Body of pancreas (tissue), 4 donors: ENCODE measurements at regions not wholly inside any gene's neighbourhood (a gene's known extent, or its start where the extent isn't known, plus 50 kb on each side); places are given as distances from the start of the nearest gene placed in this dataset.

Experiments used
- ATAC-seq: fragments of 150-250 bp; one replicate; pipeline ENCODE4 v1.9.1; 2016
- DNase-seq, 4 donors: peaks; one replicate each; pipeline ENCODE4 v3.0.0-alpha.2; 2019
- H3K27ac ChIP-seq, 4 donors: fragments of 200-600 bp; sonication (generic); 1 replicate in 3 of 4; 2 replicates in 1 of 4; pipeline versions ENCODE4 v1.5.1 to v1.6.1; 2016 to 2019; ENCODE audit warnings: mild to moderate bottlenecking in 1 of 4, mixed read lengths in 1 of 4, moderate library complexity in 1 of 4
- H3K27me3 ChIP-seq, 2 donors: fragments of 200-600 bp; sonication (generic); one replicate each; pipeline ENCODE4 v1.6.0; 2016; ENCODE audit warnings: mild to moderate bottlenecking in 1 of 2
- H3K36me3 ChIP-seq, 2 donors: fragments of 200-600 bp; sonication (generic); replicated peaks in 1 of 2; 2 replicates each; pipeline ENCODE4 v1.5.1; 2016; ENCODE audit warnings: low read depth in 2 of 2; ENCODE audit not compliant: insufficient read depth in 1 of 2
- H3K4me1 ChIP-seq: fragments of 200-600 bp; sonication (generic); one replicate; pipeline ENCODE4 v1.6.0; 2016
- H3K4me3 ChIP-seq, 2 donors: fragments of 200-600 bp; sonication (generic); 1 replicate in 1 of 2; 2 replicates in 1 of 2; pipeline ENCODE4 v1.5.1; 2016 to 2019
- H3K9me3 ChIP-seq, 3 donors: fragments of 200-600 bp; sonication (generic); 1 replicate in 2 of 3; 2 replicates in 1 of 3; pipeline ENCODE4 v1.5.1; 2016
- CTCF ChIP-seq, 7 experiments: fragments of 450-650 bp in 4 of 7; fragments of 200-600 bp in 3 of 7; sonication (generic) in 3 of 7; IDR thresholded peaks; one replicate each; pipeline ENCODE4 v1.5.1; 2016 to 2019; ENCODE audit warnings: antibody characterized with exemption in 7 of 7
- POLR2A ChIP-seq, 3 donors: fragments of 450-650 bp; IDR thresholded peaks; one replicate each; pipeline ENCODE4 v1.6.1; 2016; ENCODE audit warnings: antibody characterized with exemption in 3 of 3, mild to moderate bottlenecking in 2 of 3
- WGBS, 2 donors: methylation state at CpG; one replicate each; pipeline ENCODE4 v1.1.5; 2017; 5-methylcytosine and 5-hydroxymethylcytosine counted together
- intact Hi-C: fragments of 100-400 bp; cut with DNase I; formaldehyde crosslinking; loops from one replicate; pipeline ENCODE4 v1.15.1; 2023

DNA sequence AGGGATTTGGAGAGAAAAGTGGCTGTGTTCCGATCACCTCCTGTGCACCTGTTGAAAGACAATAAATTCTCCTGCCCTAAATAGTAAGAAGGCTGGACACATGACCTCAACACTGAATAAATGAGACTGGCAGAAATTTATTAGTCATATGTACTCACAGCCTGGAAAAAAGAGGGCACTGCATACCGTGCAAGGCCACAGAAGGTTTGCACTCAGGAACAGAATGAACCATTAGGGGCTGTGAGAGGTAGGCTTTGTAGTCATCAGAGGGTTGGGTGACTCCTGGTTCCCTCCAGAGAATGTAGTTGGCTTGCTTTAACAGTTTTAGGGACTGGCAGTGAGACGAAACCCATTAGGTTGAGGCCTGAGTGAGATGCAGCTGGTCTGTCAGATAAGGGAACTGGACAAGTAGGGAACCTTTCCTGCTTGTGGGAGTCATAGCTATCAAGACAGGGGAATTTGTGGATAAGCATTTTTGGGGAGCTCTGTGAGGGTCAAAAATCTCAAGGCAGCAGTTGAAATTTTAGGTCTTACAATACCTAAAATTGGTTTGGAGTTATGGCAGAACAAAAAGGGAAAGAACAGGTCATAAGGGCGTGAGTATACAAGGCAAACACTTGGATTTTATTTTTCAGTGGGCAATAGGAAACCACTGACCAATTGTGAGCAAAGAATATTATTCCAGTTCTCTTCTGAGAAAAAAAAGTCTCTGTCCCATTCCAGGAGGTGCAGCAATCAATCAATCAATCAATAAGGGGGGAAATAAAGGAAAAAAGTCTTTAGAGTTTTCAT is 67.9 kb upstream of the BTN3A2 start:
- intact Hi-C loops, result no loop called here
- H3K36me3 ChIP-seq, result no peaks in the 10 kb centered on the region
- no peak overlapping the region for H3K4me3 ChIP-seq
- ATAC-seq, result no peak
- no peaks in the 10 kb centered on the region for H3K9me3 ChIP-seq
- H3K27me3 ChIP-seq, result peaks cover 0 to 5% of the 10 kb centered on the region in 2 donors
- WGBS, 2 donors, result 57 to 75% methylated on average over 4 of the region's 4 CpGs
- H3K27ac ChIP-seq, result no peak overlapping the region
- no peaks in the 10 kb centered on the region for H3K4me1 ChIP-seq
- DNase-seq, result no peak
- TF ChIP-seq CTCF (IDR thresholded peaks at IDR 0.05) (no peak), POLR2A (IDR thresholded peaks at IDR 0.05) (no peak)

DNA sequence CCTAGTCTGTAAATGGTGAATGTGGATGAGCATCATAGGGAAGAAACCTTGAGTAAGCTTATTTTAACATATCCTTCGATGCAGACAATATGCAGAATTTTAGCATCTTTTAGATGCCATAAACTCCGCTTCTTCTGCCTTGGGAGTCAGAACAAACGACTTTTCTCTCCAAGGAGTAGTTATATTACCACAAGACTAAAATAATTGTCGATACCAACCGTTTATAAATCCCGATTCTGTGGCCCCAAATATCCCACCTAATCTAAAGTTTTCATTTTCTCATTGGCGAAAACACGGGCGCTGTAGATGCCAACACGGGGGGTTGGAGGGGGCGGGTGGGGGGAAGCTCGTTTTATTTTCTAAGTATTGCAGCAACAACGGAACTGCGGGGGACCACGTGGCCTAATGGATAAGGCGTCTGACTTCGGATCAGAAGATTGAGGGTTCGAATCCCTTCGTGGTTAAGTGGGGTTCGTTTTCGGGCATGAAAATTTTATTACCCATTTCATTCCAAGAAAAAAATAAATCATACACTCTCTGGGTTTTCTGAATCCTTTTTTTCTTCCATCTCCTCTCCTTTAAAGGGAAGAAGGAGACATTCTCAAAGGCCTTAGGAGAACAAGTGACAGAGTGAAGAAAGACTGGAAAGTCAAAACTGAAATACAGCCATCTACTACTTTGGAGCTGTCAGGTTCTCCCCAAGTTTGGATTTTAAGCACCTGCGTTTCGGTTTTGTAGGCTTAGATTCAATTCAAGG is 65.5 kb upstream of the BTN3A2 start:
- no peak overlapping the region for H3K27ac ChIP-seq
- 29 to 30% methylated on average over 23 of the region's 23 CpGs for WGBS, 2 donors
- ATAC-seq, result no peak
- H3K4me1 ChIP-seq, result no peaks in the 10 kb centered on the region
- peaks cover 0 to 5% of the 10 kb centered on the region in 2 donors for H3K27me3 ChIP-seq
- no peak for TF ChIP-seq POLR2A (IDR thresholded peaks at IDR 0.05)
- no peak for TF ChIP-seq CTCF (IDR thresholded peaks at IDR 0.05)
- intact Hi-C loops, result no loop called here
- no peaks in the 10 kb centered on the region for H3K36me3 ChIP-seq
- no peak overlapping the region for H3K4me3 ChIP-seq
- H3K9me3 ChIP-seq, result no peaks in the 10 kb centered on the region
- DNase-seq, result no peak

DNA sequence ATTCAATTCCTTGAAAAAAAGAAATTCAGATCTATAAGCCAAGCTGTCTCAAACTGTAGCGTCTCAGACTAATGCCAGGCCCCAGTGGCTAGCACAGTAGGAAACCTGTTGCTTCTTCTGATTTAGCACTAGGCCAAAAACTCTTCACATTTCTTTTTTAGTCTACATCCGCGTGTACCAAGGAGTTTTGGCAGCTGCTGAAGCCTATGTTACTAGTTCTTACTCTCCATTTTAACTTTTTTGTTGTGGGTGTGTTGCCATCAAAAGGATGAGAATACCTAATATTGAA is 65.0 kb upstream of the BTN3A2 start:
- H3K27ac ChIP-seq, result no peak overlapping the region
- intact Hi-C loops, result no loop called here
- no peaks in the 10 kb centered on the region for H3K36me3 ChIP-seq
- H3K27me3 ChIP-seq, result peaks cover 0 to 5% of the 10 kb centered on the region in 2 donors
- H3K9me3 ChIP-seq, result no peaks in the 10 kb centered on the region
- no peak overlapping the region for H3K4me3 ChIP-seq
- no peaks in the 10 kb centered on the region for H3K4me1 ChIP-seq
- TF ChIP-seq CTCF (IDR thresholded peaks at IDR 0.05) (no peak), POLR2A (IDR thresholded peaks at IDR 0.05) (no peak)
- no peak for ATAC-seq
- DNase-seq, result no peak
- 88 to 93% methylated on average over 3 of the region's 3 CpGs for WGBS, 2 donors

- no peak for ATAC-seq
Measured at GRCh38 chr6:26300359-26300758, 64.6 kb upstream of the BTN3A2 start.

More at GRCh38 chr6:26300359-26300758, 64.6 kb upstream of the BTN3A2 start:
- no peak overlapping the region for H3K4me3 ChIP-seq
- DNase-seq, result no peak
- H3K36me3 ChIP-seq, result no peaks in the 10 kb centered on the region
- H3K27me3 ChIP-seq, result peaks cover 0 to 5% of the 10 kb centered on the region in 2 donors
- H3K4me1 ChIP-seq, result no peaks in the 10 kb centered on the region
- no peak overlapping the region for H3K27ac ChIP-seq
- intact Hi-C loops, result no loop called here
- TF ChIP-seq CTCF (IDR thresholded peaks at IDR 0.05) (no peak), POLR2A (IDR thresholded peaks at IDR 0.05) (no peak)
- H3K9me3 ChIP-seq, result no peaks in the 10 kb centered on the region
